Upper lobe of right lung (tissue), 1 donor: ENCODE measurements at regions not wholly inside any gene's neighbourhood (a gene's known extent, or its start where the extent isn't known, plus 50 kb on each side); places are given as distances from the start of the nearest gene placed in this dataset.

Experiments used
- ATAC-seq: fragments of 200-7000 bp; cut with Tn5 transposase; one replicate; pipeline ENCODE4 v1.9.1; 2020; ENCODE audit warnings: mild to moderate bottlenecking, moderate library complexity
- DNase-seq: peaks from one replicate; pipeline ENCODE4 v3.0.0-alpha.2; 2020
- H3K27ac ChIP-seq: fragments of 200-600 bp; one replicate; pipeline ENCODE4 v1.8.0; 2022
- H3K27me3 ChIP-seq: fragments of 200-600 bp; one replicate; pipeline ENCODE4 v1.8.0; 2022; ENCODE audit warnings: mild to moderate bottlenecking
- H3K36me3 ChIP-seq: fragments of 200-600 bp; one replicate; pipeline ENCODE4 v1.8.0; 2022
- H3K4me1 ChIP-seq: fragments of 200-600 bp; one replicate; pipeline ENCODE4 v1.8.0; 2022
- H3K4me3 ChIP-seq: fragments of 200-600 bp; one replicate; pipeline ENCODE4 v1.8.0; 2022; ENCODE audit warnings: mild to moderate bottlenecking
- H3K9me3 ChIP-seq: fragments of 200-600 bp; one replicate; pipeline ENCODE4 v1.8.0; 2022
- intact Hi-C: fragments of 100-400 bp; cut with DNase I; formaldehyde crosslinking; loops from one replicate; pipeline ENCODE4 v1.11.0; 2022
- TF ChIP-seq, protein P1 (sequence below): fragments of 200-600 bp; IDR thresholded peaks from one replicate; pipeline ENCODE4 v1.8.0; 2022; ENCODE audit warnings: antibody characterized with exemption
- donor health status: DM: no; HTN: yes; CAD: no; lungs with severe emphysema.

- H3K36me3 ChIP-seq = no peaks in the 10 kb centered on the region
- H3K4me3 ChIP-seq = no peak overlapping the region
- intact Hi-C loops = no loop called here
- no peak overlapping the region for H3K27ac ChIP-seq
- DNase-seq (no peak), ATAC-seq (peak; percentile 96)
- TF ChIP-seq, protein P1, sequence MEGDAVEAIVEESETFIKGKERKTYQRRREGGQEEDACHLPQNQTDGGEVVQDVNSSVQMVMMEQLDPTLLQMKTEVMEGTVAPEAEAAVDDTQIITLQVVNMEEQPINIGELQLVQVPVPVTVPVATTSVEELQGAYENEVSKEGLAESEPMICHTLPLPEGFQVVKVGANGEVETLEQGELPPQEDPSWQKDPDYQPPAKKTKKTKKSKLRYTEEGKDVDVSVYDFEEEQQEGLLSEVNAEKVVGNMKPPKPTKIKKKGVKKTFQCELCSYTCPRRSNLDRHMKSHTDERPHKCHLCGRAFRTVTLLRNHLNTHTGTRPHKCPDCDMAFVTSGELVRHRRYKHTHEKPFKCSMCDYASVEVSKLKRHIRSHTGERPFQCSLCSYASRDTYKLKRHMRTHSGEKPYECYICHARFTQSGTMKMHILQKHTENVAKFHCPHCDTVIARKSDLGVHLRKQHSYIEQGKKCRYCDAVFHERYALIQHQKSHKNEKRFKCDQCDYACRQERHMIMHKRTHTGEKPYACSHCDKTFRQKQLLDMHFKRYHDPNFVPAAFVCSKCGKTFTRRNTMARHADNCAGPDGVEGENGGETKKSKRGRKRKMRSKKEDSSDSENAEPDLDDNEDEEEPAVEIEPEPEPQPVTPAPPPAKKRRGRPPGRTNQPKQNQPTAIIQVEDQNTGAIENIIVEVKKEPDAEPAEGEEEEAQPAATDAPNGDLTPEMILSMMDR = no peak
- no peaks in the 10 kb centered on the region for H3K9me3 ChIP-seq
- no peaks in the 10 kb centered on the region for H3K27me3 ChIP-seq
- H3K4me1 ChIP-seq = no peaks in the 10 kb centered on the region
Measured at GRCh38 chr4:87732033-87732765, 67.2 kb upstream of the IBSP start.

DNA sequence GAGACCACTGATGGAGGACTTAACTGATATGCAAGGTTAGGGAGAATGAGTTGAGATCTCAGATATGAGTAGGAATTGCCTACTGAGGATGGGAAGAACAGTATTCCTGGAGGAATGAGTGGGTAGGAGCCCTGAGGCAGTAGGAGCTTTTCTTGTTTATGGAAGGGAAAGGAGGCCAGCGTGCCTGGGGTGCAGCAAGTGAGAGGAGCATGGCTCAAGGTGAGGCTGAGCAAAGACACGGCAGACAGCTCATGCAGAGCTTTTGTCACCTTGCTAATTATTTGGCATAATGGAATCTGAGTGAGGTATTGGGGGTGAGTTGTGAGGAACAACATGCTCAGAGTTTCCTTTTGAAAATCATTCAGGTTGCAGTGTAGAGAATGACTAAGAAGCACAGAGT lies 65.3 kb upstream of the IBSP start:
- DNase-seq = no peak
- H3K4me1 ChIP-seq = no peaks in the 10 kb centered on the region
- TF ChIP-seq, protein P1 = no peak
- no peaks in the 10 kb centered on the region for H3K27me3 ChIP-seq
- H3K9me3 ChIP-seq = no peaks in the 10 kb centered on the region
- H3K4me3 ChIP-seq = no peak overlapping the region
- intact Hi-C loops = no loop called here
- H3K27ac ChIP-seq = no peak overlapping the region
- ATAC-seq = no peak
- no peaks in the 10 kb centered on the region for H3K36me3 ChIP-seq

DNA sequence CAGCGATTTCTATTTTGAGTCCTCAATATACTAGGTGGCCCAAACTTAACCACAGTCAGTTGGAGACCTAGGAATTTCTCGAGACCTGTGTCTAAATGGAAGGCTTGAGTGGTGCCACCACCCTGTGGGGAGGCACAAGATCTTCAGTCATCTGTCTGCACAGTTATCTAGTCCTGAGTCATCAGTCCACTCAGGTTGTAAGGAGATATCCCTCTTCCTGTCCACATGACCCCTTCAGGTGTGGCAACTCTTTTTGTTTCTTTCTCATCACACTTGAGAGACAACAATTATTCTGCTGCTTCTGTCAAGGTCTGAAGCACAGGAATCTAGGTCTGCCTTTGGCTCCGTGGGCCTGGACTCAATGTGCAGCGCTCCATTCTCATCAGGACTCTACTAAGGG lies 64.4 kb upstream of the IBSP start:
- no peaks in the 10 kb centered on the region for H3K9me3 ChIP-seq
- intact Hi-C loops = no loop called here
- ATAC-seq = no peak

DNA sequence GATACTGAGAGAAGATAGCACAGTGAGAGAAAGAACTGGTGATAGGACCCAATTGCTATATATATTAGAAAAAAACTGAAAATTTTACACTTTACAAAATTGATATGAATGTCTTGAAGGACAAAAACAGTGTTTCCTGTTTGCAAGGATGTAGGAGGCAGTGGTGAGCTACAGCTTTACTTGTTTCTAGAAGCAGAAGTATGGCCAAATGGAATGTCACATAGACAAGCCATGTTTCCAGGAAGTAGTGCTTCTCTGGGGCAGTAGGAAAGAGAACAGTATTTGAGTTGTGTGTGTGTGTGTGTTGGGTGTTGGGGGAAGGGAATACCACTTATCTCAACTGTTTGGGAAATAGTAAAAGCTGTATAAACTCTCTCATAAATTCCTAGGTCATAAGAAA lies 60.9 kb upstream of the IBSP start:
- no peaks in the 10 kb centered on the region for H3K27me3 ChIP-seq
- DNase-seq = no peak
- H3K9me3 ChIP-seq = no peaks in the 10 kb centered on the region
- no peaks in the 10 kb centered on the region for H3K36me3 ChIP-seq
- TF ChIP-seq, protein P1 = no peak
- no peak overlapping the region for H3K4me3 ChIP-seq
- intact Hi-C loops = no loop called here
- H3K4me1 ChIP-seq = no peaks in the 10 kb centered on the region
- H3K27ac ChIP-seq = no peak overlapping the region
- ATAC-seq = peak; percentile 72

More for the DNA sequence above, 64.4 kb upstream of the IBSP start:
- Histone ChIP-seq H3K4me3 (no peak overlapping the region), H3K36me3 (no peaks in the 10 kb centered on the region), H3K27ac (no peak overlapping the region), H3K27me3 (no peaks in the 10 kb centered on the region), H3K4me1 (no peaks in the 10 kb centered on the region)
- TF ChIP-seq, protein P1 = no peak
- DNase-seq = no peak

DNA sequence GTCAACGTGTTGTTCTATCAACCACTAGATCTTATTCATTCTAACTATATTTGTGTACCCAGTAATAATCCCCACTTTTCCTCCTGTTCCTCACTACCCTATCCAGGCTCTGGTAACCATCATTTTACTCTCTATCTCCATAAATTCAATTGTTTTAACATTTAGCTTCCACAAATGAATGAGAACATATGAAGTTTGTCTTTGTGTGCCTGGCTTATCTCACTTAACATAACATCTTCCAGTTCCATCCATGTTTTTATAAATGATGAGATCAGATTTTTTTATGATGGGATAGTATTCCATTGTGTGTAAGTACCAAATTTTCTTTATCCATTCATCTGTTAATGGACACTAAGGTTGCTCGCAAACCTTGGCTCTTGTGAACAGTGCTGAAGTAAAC lies 59.9 kb upstream of the IBSP start:
- no peak overlapping the region for H3K4me3 ChIP-seq
- DNase-seq (no peak), ATAC-seq (no peak)
- no peaks in the 10 kb centered on the region for H3K27me3 ChIP-seq
- TF ChIP-seq, protein P1 = no peak
- intact Hi-C loops = no loop called here
- H3K27ac ChIP-seq = no peak overlapping the region
- no peaks in the 10 kb centered on the region for H3K36me3 ChIP-seq
- H3K4me1 ChIP-seq = no peaks in the 10 kb centered on the region
- H3K9me3 ChIP-seq = no peaks in the 10 kb centered on the region
